Activated T-cell treated with anti-CD3 and anti-CD28 coated beads, Interleukin-2, amount 50 U/mL, for 4 hours (primary cell): ENCODE measurements at regions not wholly inside any gene's neighbourhood (a gene's known extent, or its start where the extent isn't known, plus 50 kb on each side); places are given as distances from the start of the nearest gene placed in this dataset.
"Not testable (repeated sequence)": the region's sequence is repeated elsewhere in the genome, so short reads cannot be mapped to it uniquely, and the experiment has no call there.

Experiments used
- ATAC-seq, 2 donors: fragments of 200-7000 bp; cut with Tn5 transposase; one replicate each; pipeline ENCODE4 v1.10.0; 2021
- DNase-seq: peaks from one replicate; pipeline ENCODE4 v3.0.0-alpha.2; 2020
- H3K27me3 Mint-ChIP-seq: one replicate; pipeline ENCODE4 v1.8.0; 2021; ENCODE audit warnings: low read depth, mixed read lengths
- H3K36me3 Mint-ChIP-seq: one replicate; pipeline ENCODE4 v1.8.0; 2022; ENCODE audit warnings: mixed read lengths; ENCODE audit not compliant: insufficient read depth
- H3K4me1 Mint-ChIP-seq: one replicate; pipeline ENCODE4 v1.8.0; 2021; ENCODE audit warnings: low read depth, mixed read lengths
- H3K4me3 Mint-ChIP-seq: one replicate; pipeline ENCODE4 v1.8.0; 2021; ENCODE audit warnings: mild to moderate bottlenecking, moderate library complexity, mixed read lengths
- H3K9me3 Mint-ChIP-seq: one replicate; pipeline ENCODE4 v1.8.0; 2021; ENCODE audit warnings: mixed read lengths

- H3K9me3 Mint-ChIP-seq: peaks cover 22% of the 10 kb centered on the region
- no peaks in the 10 kb centered on the region for H3K36me3 Mint-ChIP-seq
- H3K4me1 Mint-ChIP-seq: no peaks in the 10 kb centered on the region
- H3K4me3 Mint-ChIP-seq: no peak overlapping the region
- no peak for ATAC-seq
- no peaks in the 10 kb centered on the region for H3K27me3 Mint-ChIP-seq
- no peak for DNase-seq
These were observed 855.6 kb upstream of the PIK3C3 start for GRCh38 chr18:41099451-41099850.

DNA sequence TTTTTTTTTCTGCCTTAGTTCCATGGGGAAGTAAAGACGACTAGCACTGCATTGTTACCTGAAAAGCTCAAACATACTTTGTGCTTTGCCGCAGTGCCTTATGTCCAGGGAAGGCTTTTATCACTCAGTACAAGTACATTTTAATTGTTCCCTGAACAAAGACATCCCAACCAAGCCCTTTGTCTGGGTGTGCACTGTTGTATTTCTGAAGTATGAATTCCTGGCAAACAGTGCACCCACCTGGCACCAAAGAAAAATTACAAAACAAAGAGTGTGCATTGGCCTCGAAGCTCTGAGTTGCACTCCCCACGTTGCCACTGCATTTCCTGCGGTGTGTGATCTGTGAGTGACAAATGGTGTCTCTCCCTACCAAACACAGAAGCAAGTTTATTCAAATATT is 858.5 kb upstream of the PIK3C3 start:
- Mint-ChIP-seq H3K4me3 (no peak overlapping the region), H3K36me3 (no peaks in the 10 kb centered on the region), H3K27me3 (no peaks in the 10 kb centered on the region), H3K9me3 (peaks cover 22% of the 10 kb centered on the region), H3K4me1 (no peaks in the 10 kb centered on the region)
- ATAC-seq: no peak
- no peak for DNase-seq

DNA sequence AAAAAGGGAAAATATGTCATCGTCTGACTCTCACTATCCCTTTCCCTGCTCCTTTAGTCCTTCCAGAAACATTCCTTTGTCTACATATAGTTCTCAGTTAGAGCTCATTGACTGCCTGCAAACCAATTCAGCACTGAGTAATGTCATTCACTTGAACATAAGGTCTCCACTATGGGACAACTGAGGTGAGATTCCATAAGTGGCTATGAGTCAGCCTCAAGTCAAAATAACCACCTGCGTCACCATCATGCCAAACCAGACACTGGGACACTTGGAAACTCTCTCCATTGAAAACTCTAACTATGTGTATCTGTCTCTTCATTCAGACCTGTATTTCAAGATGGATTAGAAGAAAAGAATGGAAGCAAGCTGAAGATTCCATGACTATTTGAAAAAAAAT is 878.0 kb upstream of the PIK3C3 start:
- DNase-seq (no peak), ATAC-seq (no peak)
- H3K36me3 Mint-ChIP-seq: no peaks in the 10 kb centered on the region
- no peak overlapping the region for H3K4me3 Mint-ChIP-seq
- H3K4me1 Mint-ChIP-seq: no peaks in the 10 kb centered on the region
- no peaks in the 10 kb centered on the region for H3K27me3 Mint-ChIP-seq
- H3K9me3 Mint-ChIP-seq: peaks cover 5% of the 10 kb centered on the region

GRCh38 chr18:41075212-41075611 is 879.8 kb upstream of the PIK3C3 start:
- no peak for ATAC-seq
- H3K4me1 Mint-ChIP-seq: no peaks in the 10 kb centered on the region

GRCh38 chr18:41073372-41073954 is 881.6 kb upstream of the PIK3C3 start:
- Mint-ChIP-seq H3K9me3 (peaks cover 21% of the 10 kb centered on the region), H3K27me3 (no peaks in the 10 kb centered on the region), H3K4me3 (no peak overlapping the region), H3K4me1 (no peaks in the 10 kb centered on the region), H3K36me3 (no peaks in the 10 kb centered on the region)
- ATAC-seq: no peak
- DNase-seq: no peak

More at GRCh38 chr18:41075212-41075611, 879.8 kb upstream of the PIK3C3 start:
- H3K4me3 Mint-ChIP-seq: no peak overlapping the region
- H3K27me3 Mint-ChIP-seq: no peaks in the 10 kb centered on the region
- DNase-seq: no peak
- H3K36me3 Mint-ChIP-seq: no peaks in the 10 kb centered on the region
- peaks cover 15% of the 10 kb centered on the region for H3K9me3 Mint-ChIP-seq

GRCh38 chr18:41072946-41073345 is 882.1 kb upstream of the PIK3C3 start:
- no peak for DNase-seq
- peaks cover 21% of the 10 kb centered on the region for H3K9me3 Mint-ChIP-seq
- H3K36me3 Mint-ChIP-seq: no peaks in the 10 kb centered on the region
- no peak overlapping the region for H3K4me3 Mint-ChIP-seq
- H3K4me1 Mint-ChIP-seq: no peaks in the 10 kb centered on the region
- ATAC-seq: no peak
- no peaks in the 10 kb centered on the region for H3K27me3 Mint-ChIP-seq

- Mint-ChIP-seq H3K4me3 (no peak overlapping the region), H3K27me3 (no peaks in the 10 kb centered on the region), H3K9me3 (peaks cover 21% of the 10 kb centered on the region), H3K36me3 (no peaks in the 10 kb centered on the region), H3K4me1 (no peaks in the 10 kb centered on the region)
- ATAC-seq: no peak
- DNase-seq: no peak
These were observed 883.2 kb upstream of the PIK3C3 start for GRCh38 chr18:41071826-41072225.

DNA sequence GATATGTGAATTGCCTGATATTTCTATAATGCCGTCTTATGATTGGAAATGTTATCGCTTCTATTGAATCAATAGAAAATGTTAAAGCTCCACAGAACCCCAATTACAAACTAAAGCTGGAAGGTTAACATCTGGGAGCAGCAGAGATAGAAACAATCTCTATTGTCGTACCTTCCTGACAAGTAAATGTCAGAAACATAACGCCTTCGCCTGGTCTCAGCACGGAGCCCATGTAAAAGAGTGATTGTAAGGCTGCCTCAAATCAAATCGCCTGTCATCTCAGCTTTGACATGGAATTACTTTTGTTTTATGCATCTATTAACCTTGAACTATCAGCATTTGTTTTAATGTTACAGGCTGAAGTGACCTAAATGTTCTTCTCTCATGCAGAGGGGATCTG is 885.9 kb upstream of the PIK3C3 start:
- no peaks in the 10 kb centered on the region for H3K4me1 Mint-ChIP-seq
- no peaks in the 10 kb centered on the region for H3K27me3 Mint-ChIP-seq
- DNase-seq (no peak), ATAC-seq (no peak)
- peaks cover 24% of the 10 kb centered on the region for H3K9me3 Mint-ChIP-seq
- H3K4me3 Mint-ChIP-seq: no peak overlapping the region
- H3K36me3 Mint-ChIP-seq: no peaks in the 10 kb centered on the region

- Mint-ChIP-seq H3K36me3 (no peaks in the 10 kb centered on the region), H3K4me1 (no peaks in the 10 kb centered on the region), H3K9me3 (peaks cover 21% of the 10 kb centered on the region), H3K27me3 (no peaks in the 10 kb centered on the region), H3K4me3 (no peak overlapping the region)
- DNase-seq (no peak), ATAC-seq (no peak)
These were observed 890.1 kb upstream of the PIK3C3 start for GRCh38 chr18:41064916-41065315.

- no peaks in the 10 kb centered on the region for H3K36me3 Mint-ChIP-seq
- ATAC-seq (no peak), DNase-seq (no peak)
- H3K9me3 Mint-ChIP-seq: peaks cover 19% of the 10 kb centered on the region
- no peaks in the 10 kb centered on the region for H3K4me1 Mint-ChIP-seq
- H3K27me3 Mint-ChIP-seq: no peaks in the 10 kb centered on the region
- no peak overlapping the region for H3K4me3 Mint-ChIP-seq
These were observed 894.1 kb upstream of the PIK3C3 start for GRCh38 chr18:41060967-41061366.

DNA sequence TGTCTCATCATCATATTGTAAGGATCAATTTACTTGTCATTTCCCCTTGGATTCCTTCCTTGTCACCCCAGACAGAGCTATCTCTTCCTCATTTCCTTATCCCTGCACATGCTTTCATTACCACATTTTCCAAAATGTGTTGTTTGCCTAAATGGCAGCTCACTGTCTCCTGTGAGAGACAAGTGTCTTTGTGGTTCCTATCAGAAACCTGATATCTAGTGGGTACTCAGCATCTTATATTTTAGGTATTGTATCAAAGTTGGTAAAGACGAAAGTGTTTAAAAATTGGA is 896.0 kb upstream of the PIK3C3 start:
- no peak overlapping the region for H3K4me3 Mint-ChIP-seq
- H3K4me1 Mint-ChIP-seq: no peaks in the 10 kb centered on the region
- DNase-seq (no peak), ATAC-seq (no peak)
- H3K36me3 Mint-ChIP-seq: no peaks in the 10 kb centered on the region
- H3K9me3 Mint-ChIP-seq: peaks cover 23% of the 10 kb centered on the region
- H3K27me3 Mint-ChIP-seq: no peaks in the 10 kb centered on the region

- H3K27me3 Mint-ChIP-seq: no peaks in the 10 kb centered on the region
- H3K4me1 Mint-ChIP-seq: no peaks in the 10 kb centered on the region
- ATAC-seq: no peak
- no peak for DNase-seq
- no peaks in the 10 kb centered on the region for H3K36me3 Mint-ChIP-seq
- no peak overlapping the region for H3K4me3 Mint-ChIP-seq
- peaks cover 27% of the 10 kb centered on the region for H3K9me3 Mint-ChIP-seq
These were observed 896.5 kb upstream of the PIK3C3 start for GRCh38 chr18:41058351-41059125.

GRCh38 chr18:41052625-41053024 is 902.4 kb upstream of the PIK3C3 start:
- H3K4me1 Mint-ChIP-seq: no peaks in the 10 kb centered on the region
- no peaks in the 10 kb centered on the region for H3K36me3 Mint-ChIP-seq
- H3K4me3 Mint-ChIP-seq: no peak overlapping the region
- DNase-seq: no peak
- ATAC-seq: no peak
- H3K9me3 Mint-ChIP-seq: peaks cover 12% of the 10 kb centered on the region
- H3K27me3 Mint-ChIP-seq: no peaks in the 10 kb centered on the region

- H3K36me3 Mint-ChIP-seq, H3K9me3 Mint-ChIP-seq, ATAC-seq, H3K4me1 Mint-ChIP-seq, H3K4me3 Mint-ChIP-seq, DNase-seq, H3K27me3 Mint-ChIP-seq: not testable (repeated sequence)
These were observed 908.8 kb upstream of the PIK3C3 start for GRCh38 chr18:41046250-41046649.

- ATAC-seq: no peak
- Mint-ChIP-seq H3K4me1 (no peaks in the 10 kb centered on the region), H3K9me3 (no peaks in the 10 kb centered on the region)
These were observed 911.2 kb upstream of the PIK3C3 start for GRCh38 chr18:41043876-41044275.

More at GRCh38 chr18:41043876-41044275, 911.2 kb upstream of the PIK3C3 start:
- no peaks in the 10 kb centered on the region for H3K36me3 Mint-ChIP-seq
- no peak for DNase-seq
- H3K27me3 Mint-ChIP-seq: no peaks in the 10 kb centered on the region
- no peak overlapping the region for H3K4me3 Mint-ChIP-seq
